Hepatocyte (in vitro differentiated cells): ENCODE measurements at regions not wholly inside any gene's neighbourhood (a gene's known extent, or its start where the extent isn't known, plus 50 kb on each side); places are given as distances from the start of the nearest gene placed in this dataset.

ENCODE experiments used
- EZH2 ChIP-seq: fragments of 200-600 bp; sonication (generic); IDR thresholded peaks from 2 replicates; pipeline ENCODE4 v1.6.1; 2016; ENCODE audit warnings: antibody characterized with exemption, mild to moderate bottlenecking, borderline replicate concordance
- TF ChIP-seq, protein P1 (sequence below): fragments of 200-600 bp; sonication (generic); IDR thresholded peaks from 2 replicates; pipeline ENCODE4 v1.5.1; 2016; ENCODE audit warnings: antibody characterized with exemption, mild to moderate bottlenecking; ENCODE audit not compliant: poor library complexity

DNA sequence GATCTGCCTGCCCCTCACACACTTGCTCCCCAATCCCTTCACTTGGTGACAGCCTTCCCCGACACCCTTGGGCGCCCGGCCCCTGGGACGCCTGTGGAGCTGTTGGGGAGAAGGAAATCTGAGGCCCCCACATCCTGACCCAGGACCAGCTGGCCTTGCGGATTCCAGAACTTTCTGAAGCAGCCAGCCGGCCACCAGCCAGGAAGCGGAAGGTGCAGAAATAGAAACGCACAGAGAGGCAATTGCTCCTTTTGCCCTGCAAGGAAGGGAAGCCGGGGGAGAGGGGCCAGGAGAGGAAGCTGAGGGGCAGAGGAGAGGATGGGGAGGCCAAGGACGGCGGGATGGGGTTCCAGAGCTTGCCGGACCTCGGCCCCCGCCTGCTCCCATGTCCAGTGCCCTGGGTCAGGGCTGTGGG is 66.7 kb upstream of the LINC01488 start:
- TF ChIP-seq, protein P1, sequence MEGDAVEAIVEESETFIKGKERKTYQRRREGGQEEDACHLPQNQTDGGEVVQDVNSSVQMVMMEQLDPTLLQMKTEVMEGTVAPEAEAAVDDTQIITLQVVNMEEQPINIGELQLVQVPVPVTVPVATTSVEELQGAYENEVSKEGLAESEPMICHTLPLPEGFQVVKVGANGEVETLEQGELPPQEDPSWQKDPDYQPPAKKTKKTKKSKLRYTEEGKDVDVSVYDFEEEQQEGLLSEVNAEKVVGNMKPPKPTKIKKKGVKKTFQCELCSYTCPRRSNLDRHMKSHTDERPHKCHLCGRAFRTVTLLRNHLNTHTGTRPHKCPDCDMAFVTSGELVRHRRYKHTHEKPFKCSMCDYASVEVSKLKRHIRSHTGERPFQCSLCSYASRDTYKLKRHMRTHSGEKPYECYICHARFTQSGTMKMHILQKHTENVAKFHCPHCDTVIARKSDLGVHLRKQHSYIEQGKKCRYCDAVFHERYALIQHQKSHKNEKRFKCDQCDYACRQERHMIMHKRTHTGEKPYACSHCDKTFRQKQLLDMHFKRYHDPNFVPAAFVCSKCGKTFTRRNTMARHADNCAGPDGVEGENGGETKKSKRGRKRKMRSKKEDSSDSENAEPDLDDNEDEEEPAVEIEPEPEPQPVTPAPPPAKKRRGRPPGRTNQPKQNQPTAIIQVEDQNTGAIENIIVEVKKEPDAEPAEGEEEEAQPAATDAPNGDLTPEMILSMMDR = no peak
- no peak for TF ChIP-seq EZH2
